HCT116 (cell line): ENCODE measurements at regions not wholly inside any gene's neighbourhood (a gene's known extent, or its start where the extent isn't known, plus 50 kb on each side); places are given as distances from the start of the nearest gene placed in this dataset.

Experiments
- ATAC-seq: fragments of 200-7000 bp; cut with Tn5 transposase; 2 replicates; pipeline ENCODE4 v1.9.1; 2020; ENCODE audit warnings: mild to moderate bottlenecking, moderate library complexity
- BruUV-seq: library from RNA; stranded (reverse); fragments of 400-500 nt; replicated peaks from 2 replicates; lab custom pipeline; 2021; lab: Mats Ljungman, UMichigan
- CTCF ChIA-PET: fragments of 300-600 bp; sonication (Branson Sonifier 250); formaldehyde crosslinking; loops from one replicate; lab custom pipeline; 2021; ENCODE audit warnings: antibody characterized with exemption; lab: Charles Lee
- POLR2A ChIA-PET: fragments of 300-600, 350-600 bp; sonication (Branson Sonifier 250); formaldehyde crosslinking; loops from one replicate; lab custom pipeline; 2021; ENCODE audit warnings: antibody characterized with exemption; lab: Charles Lee
- RAD21 ChIA-PET, 2 experiments: fragments of 300-600 bp; sonication (Branson Sonifier 250); formaldehyde crosslinking; loops; one replicate each; lab custom pipeline; 2023; ENCODE audit warnings: low total read pairs in 2 of 2; ENCODE audit not compliant: uncharacterized antibody in 2 of 2, unreplicated experiment in 2 of 2, low non-redundant PET in 1 of 2; lab: Charles Lee
- DNase-seq: peaks from one replicate; pipeline ENCODE4 v3.0.0-alpha.2; 2010; ENCODE audit warnings: low read depth, low spot score
- H2AFZ ChIP-seq: fragments of 200-600 bp; shearing (Covaris generic), sonication (generic); 2 replicates; pipeline ENCODE4 v1.6.1; 2017; ENCODE audit warnings: low read depth, mixed run types, mixed read lengths, antibody characterized with exemption, low read length; ENCODE audit not compliant: poor library complexity, severe bottlenecking
- H3K27ac ChIP-seq: 2 replicates; pipeline ENCODE4 v1.5.1; 2012; ENCODE audit warnings: low read depth, low read length
- H3K27me3 ChIP-seq: fragments of 200-600 bp; sonication (generic); 2 replicates; pipeline ENCODE4 v1.6.1; 2016; ENCODE audit warnings: mixed run types, low read length, mixed read lengths; ENCODE audit not compliant: insufficient read depth
- H3K36me3 ChIP-seq, 2 experiments: fragments of 200-500 bp in 1 of 2; fragments of 200-600 bp in 1 of 2; sonication (Bioruptor generic) in 1 of 2; sonication (generic) in 1 of 2; 2 replicates each; pipeline versions ENCODE4 v1.5.1 to v1.6.1; 2014 to 2016; ENCODE audit warnings: low read length in 2 of 2, inconsistent platforms in 1 of 2, mixed read lengths in 1 of 2, mixed run types in 1 of 2; ENCODE audit not compliant: insufficient read depth in 2 of 2, control insufficient read depth in 1 of 2
- H3K4me1 ChIP-seq, 2 experiments: fragments of 200-600 bp in 1 of 2; sonication (generic) in 1 of 2; 2 replicates each; pipeline versions ENCODE4 v1.5.1 to v1.6.1; 2012 to 2017; ENCODE audit warnings: low read length in 2 of 2, inconsistent platforms in 1 of 2, mild to moderate bottlenecking in 1 of 2, mixed read lengths in 1 of 2, mixed run types in 1 of 2, moderate library complexity in 1 of 2; ENCODE audit not compliant: insufficient read depth in 2 of 2, control insufficient read depth in 1 of 2
- H3K4me2 ChIP-seq: fragments of 200-600 bp; sonication (generic); 2 replicates; pipeline ENCODE4 v1.6.1; 2017; ENCODE audit warnings: mixed run types, low read length, mixed read lengths
- H3K4me3 ChIP-seq, 2 experiments: fragments of 200-600 bp in 1 of 2; sonication (generic) in 1 of 2; replicated peaks in 1 of 2; 2 replicates each; pipeline ENCODE4 v1.5.1; 2011 to 2016; ENCODE audit warnings: low read length in 2 of 2, control low read depth in 1 of 2, low read depth in 1 of 2, mild to moderate bottlenecking in 1 of 2, mixed read lengths in 1 of 2, mixed run types in 1 of 2
- H3K79me2 ChIP-seq: fragments of 200-600 bp; sonication (generic); 2 replicates; pipeline ENCODE4 v1.6.1; 2017; ENCODE audit warnings: mild to moderate bottlenecking, mixed run types, low read length, moderate library complexity, mixed read lengths; ENCODE audit not compliant: insufficient read depth
- H3K9ac ChIP-seq: fragments of 200-600 bp; sonication (generic); 2 replicates; pipeline ENCODE4 v1.6.1; 2016; ENCODE audit warnings: low read length, mixed read lengths
- H3K9me2 ChIP-seq: fragments of 200-600 bp; sonication (generic), shearing (Covaris generic); 2 replicates; pipeline ENCODE4 v1.6.1; 2017; ENCODE audit warnings: mixed run types, mild to moderate bottlenecking, moderate library complexity; ENCODE audit not compliant: insufficient read depth
- H3K9me3 ChIP-seq, 2 experiments: fragments of 200-500 bp in 1 of 2; fragments of 200-600 bp in 1 of 2; sonication (Bioruptor generic) in 1 of 2; sonication (generic) in 1 of 2; 2 replicates each; pipeline ENCODE4 v1.6.1; 2014 to 2017; ENCODE audit warnings: low read length in 2 of 2, mixed read lengths in 2 of 2, inconsistent platforms in 1 of 2, low read depth in 1 of 2, mild to moderate bottlenecking in 1 of 2, mixed run types in 1 of 2, moderate library complexity in 1 of 2; ENCODE audit not compliant: control insufficient read depth in 1 of 2, insufficient read depth in 1 of 2
- H4K20me1 ChIP-seq: fragments of 200-600 bp; sonication (generic), shearing (Covaris generic); 2 replicates; pipeline ENCODE4 v1.6.1; 2017; ENCODE audit warnings: mixed run types, mild to moderate bottlenecking, moderate library complexity; ENCODE audit not compliant: insufficient read depth
- CEBPB ChIP-seq: IDR thresholded peaks from 2 replicates; pipeline ENCODE4 v1.6.1; 2012; ENCODE audit warnings: low read depth
- EGR1 ChIP-seq: IDR thresholded peaks from 2 replicates; pipeline ENCODE4 v1.6.1; 2012; ENCODE audit warnings: low read depth
- ELF1 ChIP-seq: IDR thresholded peaks from 2 replicates; pipeline ENCODE4 v1.6.1; 2012; ENCODE audit warnings: low read depth, borderline replicate concordance
- FOSL1 ChIP-seq: IDR thresholded peaks from 2 replicates; pipeline ENCODE4 v1.6.1; 2012; ENCODE audit warnings: low read depth
- POLR2A ChIP-seq: IDR thresholded peaks from 2 replicates; pipeline ENCODE4 v1.7.0; 2011; ENCODE audit warnings: borderline replicate concordance; ENCODE audit not compliant: insufficient read depth, insufficient read length; ENCODE audit errors: extremely low read depth
- POLR2AphosphoS5 ChIP-seq: IDR thresholded peaks from 2 replicates; pipeline ENCODE4 v1.6.1; 2011; ENCODE audit warnings: mild to moderate bottlenecking, low read depth, low read length, moderate library complexity
- RAD21 ChIP-seq: IDR thresholded peaks from 2 replicates; pipeline ENCODE4 v1.6.1; 2012; ENCODE audit warnings: low read depth, mild to moderate bottlenecking
- REST ChIP-seq: IDR thresholded peaks from 2 replicates; pipeline ENCODE4 v1.6.1; 2012; ENCODE audit warnings: low read depth
- SIN3A ChIP-seq: IDR thresholded peaks from 2 replicates; pipeline ENCODE4 v1.6.1; 2012; ENCODE audit warnings: low read depth
- SP1 ChIP-seq: IDR thresholded peaks from 2 replicates; pipeline ENCODE4 v1.6.1; 2012; ENCODE audit warnings: low read depth
- SRF ChIP-seq: IDR thresholded peaks from 2 replicates; pipeline ENCODE4 v1.6.1; 2012; ENCODE audit warnings: low read depth
- ZFX ChIP-seq: fragments of 450-650 bp; IDR thresholded peaks from 2 replicates; pipeline ENCODE4 v1.6.1; 2017
- ZNF274 ChIP-seq: fragments of 200-500 bp; sonication (Bioruptor generic); IDR thresholded peaks from 2 replicates; pipeline ENCODE4 v1.6.1; 2014; ENCODE audit warnings: mild to moderate bottlenecking, low read depth, low read length, inconsistent platforms
- intact Hi-C: fragments of 100-400 bp; cut with micrococcal nuclease; formaldehyde crosslinking; loops from 2 replicates; pipeline ENCODE4 v1.10.0; 2022

DNA sequence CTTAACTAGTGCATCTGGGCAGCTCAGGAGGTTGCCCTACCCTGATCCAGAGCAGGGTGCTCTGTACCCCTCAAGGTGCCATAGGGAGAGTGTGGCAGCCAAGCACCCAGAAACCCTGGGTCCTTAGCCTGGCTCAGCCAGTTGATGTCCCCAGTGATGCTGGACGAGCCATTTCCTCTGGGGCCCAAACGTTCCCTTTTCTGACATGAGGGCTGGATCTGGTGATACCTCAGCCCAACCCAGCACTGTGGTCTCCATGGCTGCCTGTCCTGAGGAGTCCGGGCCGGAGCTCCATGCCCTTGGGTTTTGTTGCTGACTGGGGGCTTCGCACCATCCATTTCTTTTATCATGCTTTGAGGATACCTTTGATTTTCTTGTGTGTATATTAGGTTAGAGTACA is 87.9 kb upstream of the IKZF1 start:
- H3K4me1 ChIP-seq: no peaks in the 10 kb centered on the region
- no peaks in the 10 kb centered on the region for H4K20me1 ChIP-seq
- no peaks in the 10 kb centered on the region for H3K27me3 ChIP-seq
- no peak overlapping the region for H3K27ac ChIP-seq
- POLR2A ChIA-PET: no interaction called here
- no peaks in the 10 kb centered on the region for H3K9me2 ChIP-seq
- H3K4me3 ChIP-seq: no peak overlapping the region
- RAD21 ChIA-PET: no interaction called here
- TF ChIP-seq RAD21 (no peak), POLR2AphosphoS5 (no peak), EGR1 (no peak), REST (no peak), SRF (no peak), ZFX (no peak), SIN3A (no peak), SP1 (no peak), POLR2A (no peak), ZNF274 (no peak), ELF1 (no peak), CEBPB (no peak), FOSL1 (no peak)
- peaks cover 0 to 6% of the 10 kb centered on the region in 2 experiments; a peak in 1 of 4 replicates for H3K9me3 ChIP-seq
- BruUV-seq: no TSS peak
- H3K9ac ChIP-seq: no peak overlapping the region
- CTCF ChIA-PET: no interaction called here
- H2AFZ ChIP-seq: no peak overlapping the region
- H3K4me2 ChIP-seq: no peak overlapping the region
- DNase-seq: no peak
- ATAC-seq: no peak
- no peaks in the 10 kb centered on the region for H3K36me3 ChIP-seq
- intact Hi-C loops: no loop called here
- H3K79me2 ChIP-seq: no peaks in the 10 kb centered on the region
